PFSK-1 (cell line): ENCODE measurements at regions not wholly inside any gene's neighbourhood (a gene's known extent, or its start where the extent isn't known, plus 50 kb on each side); places are given as distances from the start of the nearest gene placed in this dataset.

Source experiments
- FOXP2 ChIP-seq: optimal IDR thresholded peaks from 2 replicates; pipeline ENCODE3; 2011; ENCODE audit warnings: borderline replicate concordance, control low read depth, inconsistent platforms; ENCODE audit not compliant: insufficient read depth; ENCODE audit errors: extremely low read length, extremely low read depth
- POLR2AphosphoS5 ChIP-seq: IDR thresholded peaks from 2 replicates; pipeline ENCODE4 v1.6.1; 2012; ENCODE audit warnings: low read depth, mild to moderate bottlenecking, control low read depth, low read length, moderate library complexity
- SIN3A ChIP-seq: IDR thresholded peaks from 2 replicates; pipeline ENCODE4 v1.6.1; 2012; ENCODE audit warnings: mild to moderate bottlenecking, low read length, moderate library complexity, borderline replicate concordance; ENCODE audit not compliant: insufficient read depth
- TAF1 ChIP-seq: IDR thresholded peaks from 2 replicates; pipeline ENCODE4 v1.6.1; 2012; ENCODE audit warnings: low read length, control low read depth, borderline replicate concordance; ENCODE audit not compliant: insufficient read depth
- TF ChIP-seq, protein P1 (sequence below), 2 experiments: IDR thresholded peaks; 2 replicates each; pipeline versions ENCODE4 v1.6.1 to v1.8.0; 2011 to 2012; ENCODE audit warnings: low read depth in 2 of 2, low read length in 2 of 2, control low read depth in 1 of 2, inconsistent platforms in 1 of 2, mild to moderate bottlenecking in 1 of 2, moderate library complexity in 1 of 2; ENCODE audit not compliant: insufficient read depth in 1 of 2

DNA sequence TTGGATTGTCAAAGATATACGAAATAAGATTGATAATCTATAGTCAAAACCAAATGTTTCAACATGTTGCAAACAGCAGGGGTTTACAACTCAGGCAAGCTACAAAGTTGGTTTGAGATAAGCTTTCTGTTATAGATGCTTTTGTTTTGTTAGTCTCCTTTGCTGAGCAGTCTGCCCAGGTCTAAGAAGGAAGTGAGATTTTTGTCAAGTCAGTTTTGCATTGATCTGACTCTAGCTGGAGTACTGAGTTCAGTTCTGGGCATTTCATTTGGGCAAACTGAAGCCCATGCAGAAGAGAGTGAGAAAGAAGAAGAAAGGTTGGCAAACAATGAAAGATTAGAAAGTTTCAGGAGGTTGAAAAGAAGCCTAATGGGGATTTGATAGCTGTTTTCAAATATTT is 983.0 kb upstream of the SLC39A10 start:
- TF ChIP-seq TAF1 (no peak), FOXP2 (no peak), SIN3A (no peak), POLR2AphosphoS5 (no peak)
- TF ChIP-seq, protein P1, sequence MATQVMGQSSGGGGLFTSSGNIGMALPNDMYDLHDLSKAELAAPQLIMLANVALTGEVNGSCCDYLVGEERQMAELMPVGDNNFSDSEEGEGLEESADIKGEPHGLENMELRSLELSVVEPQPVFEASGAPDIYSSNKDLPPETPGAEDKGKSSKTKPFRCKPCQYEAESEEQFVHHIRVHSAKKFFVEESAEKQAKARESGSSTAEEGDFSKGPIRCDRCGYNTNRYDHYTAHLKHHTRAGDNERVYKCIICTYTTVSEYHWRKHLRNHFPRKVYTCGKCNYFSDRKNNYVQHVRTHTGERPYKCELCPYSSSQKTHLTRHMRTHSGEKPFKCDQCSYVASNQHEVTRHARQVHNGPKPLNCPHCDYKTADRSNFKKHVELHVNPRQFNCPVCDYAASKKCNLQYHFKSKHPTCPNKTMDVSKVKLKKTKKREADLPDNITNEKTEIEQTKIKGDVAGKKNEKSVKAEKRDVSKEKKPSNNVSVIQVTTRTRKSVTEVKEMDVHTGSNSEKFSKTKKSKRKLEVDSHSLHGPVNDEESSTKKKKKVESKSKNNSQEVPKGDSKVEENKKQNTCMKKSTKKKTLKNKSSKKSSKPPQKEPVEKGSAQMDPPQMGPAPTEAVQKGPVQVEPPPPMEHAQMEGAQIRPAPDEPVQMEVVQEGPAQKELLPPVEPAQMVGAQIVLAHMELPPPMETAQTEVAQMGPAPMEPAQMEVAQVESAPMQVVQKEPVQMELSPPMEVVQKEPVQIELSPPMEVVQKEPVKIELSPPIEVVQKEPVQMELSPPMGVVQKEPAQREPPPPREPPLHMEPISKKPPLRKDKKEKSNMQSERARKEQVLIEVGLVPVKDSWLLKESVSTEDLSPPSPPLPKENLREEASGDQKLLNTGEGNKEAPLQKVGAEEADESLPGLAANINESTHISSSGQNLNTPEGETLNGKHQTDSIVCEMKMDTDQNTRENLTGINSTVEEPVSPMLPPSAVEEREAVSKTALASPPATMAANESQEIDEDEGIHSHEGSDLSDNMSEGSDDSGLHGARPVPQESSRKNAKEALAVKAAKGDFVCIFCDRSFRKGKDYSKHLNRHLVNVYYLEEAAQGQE (IDR thresholded peaks at IDR 0.05; ENCODE audit: insufficient read depth in 1 of 2, low read depth in 2 of 2, low read length in 2 of 2), result no peak

DNA sequence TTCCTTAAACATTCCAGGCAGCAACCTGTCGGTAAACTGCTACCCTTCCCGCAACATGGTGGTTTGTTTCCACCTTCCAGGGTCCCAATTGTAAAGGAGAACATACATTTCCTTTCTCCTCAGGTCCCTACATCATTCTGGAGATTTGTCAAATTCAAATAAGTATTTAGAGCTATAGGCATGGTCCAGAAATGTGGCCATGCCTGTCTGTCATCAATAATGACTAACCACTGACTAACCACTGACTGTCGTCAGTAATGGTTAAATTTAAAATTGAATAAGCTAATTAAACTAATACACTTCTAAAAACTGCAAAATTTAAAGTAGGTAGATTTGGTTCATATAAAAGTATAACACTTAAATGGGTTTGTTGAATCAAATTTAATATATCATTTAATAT is 984.0 kb upstream of the SLC39A10 start:
- no peak for TF ChIP-seq FOXP2
- TF ChIP-seq, protein P1 (IDR thresholded peaks at IDR 0.05; ENCODE audit: insufficient read depth in 1 of 2, low read depth in 2 of 2, low read length in 2 of 2), result no peak
- TF ChIP-seq POLR2AphosphoS5, result no peak
- no peak for TF ChIP-seq TAF1

DNA sequence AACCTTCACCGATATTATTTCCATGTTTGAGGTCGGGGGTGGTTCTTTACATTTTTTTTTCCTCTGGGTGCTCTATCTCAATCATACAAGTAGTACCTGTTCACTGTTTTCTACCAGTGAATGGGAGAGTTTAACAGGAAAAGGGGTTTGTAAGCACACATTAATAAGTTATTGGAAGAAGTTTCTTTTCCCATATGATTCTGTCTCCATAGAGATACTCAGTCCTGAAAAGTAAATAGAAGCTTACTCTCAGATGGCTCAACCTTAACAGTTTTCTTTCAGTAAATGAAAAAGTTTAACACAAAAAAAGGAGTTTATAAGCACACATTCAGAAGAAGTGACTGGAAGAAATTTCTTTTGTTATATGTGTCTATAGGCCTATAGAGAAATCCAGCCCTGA is 995.6 kb upstream of the SLC39A10 start:
- TF ChIP-seq, protein P1 (IDR thresholded peaks at IDR 0.05; ENCODE audit: insufficient read depth in 1 of 2, low read depth in 2 of 2, low read length in 2 of 2), result no peak
- TF ChIP-seq SIN3A (no peak), FOXP2 (no peak), POLR2AphosphoS5 (no peak), TAF1 (no peak)

DNA sequence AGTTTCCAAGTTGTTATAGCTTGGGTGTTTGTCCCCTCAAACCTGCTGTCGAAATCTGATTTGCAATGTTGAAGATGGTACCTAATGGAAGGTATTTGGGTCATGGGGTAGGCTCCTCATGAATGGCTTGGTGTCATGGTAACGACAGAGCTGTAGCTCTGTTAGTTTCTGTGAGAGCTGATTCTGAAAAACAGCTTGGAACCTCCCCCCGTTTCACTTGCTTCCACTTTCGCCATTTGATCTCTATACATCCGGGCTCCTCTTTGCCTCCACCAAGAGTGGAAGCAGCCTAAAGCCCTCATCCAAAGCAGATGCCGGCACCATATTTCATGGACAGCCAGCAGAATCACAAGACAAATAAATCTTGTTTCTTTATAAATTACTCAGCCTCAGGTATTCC is 1035.1 kb upstream of the SLC39A10 start:
- TF ChIP-seq SIN3A, result no peak

DNA sequence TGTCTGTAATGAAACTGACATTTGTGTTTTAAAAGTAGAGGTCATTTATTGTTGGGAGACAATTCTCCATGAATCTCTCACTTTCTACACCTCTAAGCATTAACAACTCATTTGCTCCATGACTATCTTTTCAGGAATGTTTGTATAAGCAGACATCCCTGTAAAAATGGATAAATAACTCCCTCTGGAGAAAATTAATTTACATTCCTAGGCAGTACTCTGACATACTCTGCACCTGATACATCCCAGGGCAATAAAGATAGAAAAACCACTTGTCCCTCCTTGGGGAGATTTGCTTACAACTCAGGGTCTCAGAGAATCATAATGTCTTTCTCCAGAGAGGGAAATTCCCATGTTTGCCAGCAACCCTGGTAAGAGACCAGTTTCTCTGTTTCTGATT is 1037.7 kb upstream of the SLC39A10 start:
- TF ChIP-seq POLR2AphosphoS5 (no peak), TAF1 (no peak), FOXP2 (no peak), SIN3A (no peak)
- TF ChIP-seq, protein P1 (IDR thresholded peaks at IDR 0.05; ENCODE audit: insufficient read depth in 1 of 2, low read depth in 2 of 2, low read length in 2 of 2), result no peak

DNA sequence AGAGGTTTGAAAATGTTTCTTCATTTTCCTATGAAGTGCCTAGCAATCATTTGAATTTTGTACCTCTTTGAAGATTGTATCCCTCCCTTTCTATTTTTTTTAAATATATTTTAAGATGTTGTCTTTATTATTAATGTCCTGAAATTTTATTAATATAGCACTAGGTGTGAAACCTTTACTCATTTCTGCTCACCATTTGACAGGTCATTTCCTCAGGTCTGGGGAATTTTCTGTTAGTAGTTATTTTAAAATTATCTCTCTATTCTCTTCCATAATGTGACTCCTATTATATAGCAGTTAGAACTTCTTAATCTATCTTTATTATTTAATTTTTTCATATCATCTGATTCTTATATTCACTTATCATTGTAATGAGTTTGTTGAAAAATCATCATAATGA is 1038.6 kb upstream of the SLC39A10 start:
- TF ChIP-seq TAF1, result no peak
- TF ChIP-seq, protein P1 (IDR thresholded peaks at IDR 0.05; ENCODE audit: insufficient read depth in 1 of 2, low read depth in 2 of 2, low read length in 2 of 2), result no peak
- no peak for TF ChIP-seq POLR2AphosphoS5
- TF ChIP-seq FOXP2, result no peak
- no peak for TF ChIP-seq SIN3A
